Spinal cord (tissue), 9 donors: ENCODE measurements at regions not wholly inside any gene's neighbourhood (a gene's known extent, or its start where the extent isn't known, plus 50 kb on each side); places are given as distances from the start of the nearest gene placed in this dataset.
"Not testable (repeated sequence)": the region's sequence is repeated elsewhere in the genome, so short reads cannot be mapped to it uniquely, and the experiment has no call there.

Experiments
- DNase-seq, 6 donors: peaks; one replicate each; pipeline versions ENCODE4 v3.0.0 to v3.0.0-alpha.2; 2013 to 2015; ENCODE audit warnings: low spot score in 6 of 6, low read depth in 4 of 6
- H3K27ac ChIP-seq: one replicate; pipeline ENCODE4 v1.5.1; 2013; ENCODE audit warnings: low read depth, low read length, control low read depth
- H3K27me3 ChIP-seq: one replicate; pipeline ENCODE4 v1.6.1; 2013; ENCODE audit warnings: low read length; ENCODE audit not compliant: control insufficient read depth, insufficient read depth
- H3K36me3 ChIP-seq: one replicate; pipeline ENCODE4 v1.6.1; 2013; ENCODE audit warnings: low read length; ENCODE audit not compliant: control insufficient read depth, insufficient read depth
- H3K4me1 ChIP-seq: one replicate; pipeline ENCODE4 v1.6.1; 2013; ENCODE audit warnings: low read length; ENCODE audit not compliant: control insufficient read depth, insufficient read depth
- H3K4me3 ChIP-seq: one replicate; pipeline ENCODE4 v1.5.1; 2013; ENCODE audit warnings: low read depth, low read length, control low read depth
- H3K9me3 ChIP-seq: one replicate; pipeline ENCODE4 v1.6.1; 2013; ENCODE audit warnings: low read length; ENCODE audit not compliant: control insufficient read depth, insufficient read depth
- WGBS: methylation state at CpG from one replicate; pipeline ENCODE4 v1.1.5; 2013; ENCODE audit warnings: missing lambda C conversion rate; ENCODE audit not compliant: insufficient coverage; 5-methylcytosine and 5-hydroxymethylcytosine counted together
- donor health status: healthy.

- H3K27me3 ChIP-seq: no peaks in the 10 kb centered on the region
- H3K27ac ChIP-seq: no peak overlapping the region
- DNase-seq: peak in 3 of 6 donors; percentile 7 to 81 (median 19)
- 60% methylated on average over 4 of the region's 8 CpGs for WGBS
- H3K36me3 ChIP-seq: no peaks in the 10 kb centered on the region
- no peaks in the 10 kb centered on the region for H3K9me3 ChIP-seq
- peaks cover 14% of the 10 kb centered on the region for H3K4me1 ChIP-seq
- H3K4me3 ChIP-seq: no peak overlapping the region
Observed at GRCh38 chr10:71014021-71014805, 125.8 kb upstream of the PCBD1 start.

GRCh38 chr10:71015674-71016073 lies 127.3 kb upstream of the PCBD1 start:
- Histone ChIP-seq H3K27me3 (no peaks in the 10 kb centered on the region), H3K4me1 (peaks cover 12% of the 10 kb centered on the region), H3K4me3 (no peak overlapping the region), H3K27ac (no peak overlapping the region), H3K9me3 (no peaks in the 10 kb centered on the region), H3K36me3 (no peaks in the 10 kb centered on the region)
- no peak for DNase-seq
- 79% methylated on average over 5 of the region's 7 CpGs for WGBS

- not testable (repeated sequence) for H3K4me1 ChIP-seq, H3K4me3 ChIP-seq, H3K9me3 ChIP-seq, H3K27ac ChIP-seq, DNase-seq, H3K36me3 ChIP-seq, H3K27me3 ChIP-seq
- WGBS: 100% methylated on average over 1 of the region's 1 CpG
Observed at GRCh38 chr10:71020061-71020460, 131.7 kb upstream of the PCBD1 start.

GRCh38 chr10:71021402-71021801 lies 133.0 kb upstream of the PCBD1 start:
- Histone ChIP-seq H3K9me3 (no peaks in the 10 kb centered on the region), H3K36me3 (no peaks in the 10 kb centered on the region), H3K4me3 (no peak overlapping the region), H3K4me1 (no peaks in the 10 kb centered on the region), H3K27ac (no peak overlapping the region), H3K27me3 (no peaks in the 10 kb centered on the region)
- 100% methylated on average over 3 of the region's 3 CpGs for WGBS
- DNase-seq: no peak

- H3K4me1 ChIP-seq: no peaks in the 10 kb centered on the region
- H3K9me3 ChIP-seq: no peaks in the 10 kb centered on the region
- no peaks in the 10 kb centered on the region for H3K27me3 ChIP-seq
- no peak overlapping the region for H3K27ac ChIP-seq
- H3K36me3 ChIP-seq: no peaks in the 10 kb centered on the region
- WGBS: 100% methylated on average over 2 of the region's 5 CpGs
- no peak for DNase-seq
- H3K4me3 ChIP-seq: no peak overlapping the region
Observed at GRCh38 chr10:71023704-71024283, 135.4 kb upstream of the PCBD1 start.

DNA sequence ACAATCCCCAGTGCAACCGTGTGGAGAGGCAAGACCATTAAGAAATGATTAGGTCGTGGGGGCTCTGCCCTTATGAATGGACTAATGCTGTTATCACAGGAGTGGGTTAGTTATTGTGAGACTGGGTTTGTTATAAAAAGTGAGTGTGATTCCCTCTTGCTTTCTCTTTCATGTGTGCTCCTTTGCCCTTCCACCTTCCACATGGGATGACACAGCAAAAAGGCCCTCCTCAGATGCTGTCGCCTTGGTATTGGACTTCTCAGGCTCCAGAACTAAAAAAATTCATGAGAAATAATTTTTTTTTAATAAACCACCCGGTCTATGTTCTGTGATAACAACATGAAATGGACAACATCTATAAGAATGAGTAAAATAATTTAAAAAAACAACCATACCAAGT lies 136.1 kb upstream of the PCBD1 start:
- Histone ChIP-seq H3K4me1 (no peaks in the 10 kb centered on the region), H3K4me3 (no peak overlapping the region)
- WGBS: 19% methylated on average over 2 of the region's 4 CpGs

GRCh38 chr10:71025535-71025934 lies 137.2 kb upstream of the PCBD1 start:
- no peaks in the 10 kb centered on the region for H3K36me3 ChIP-seq
- 51% methylated on average over 3 of the region's 4 CpGs for WGBS
- no peaks in the 10 kb centered on the region for H3K4me1 ChIP-seq
- no peak overlapping the region for H3K27ac ChIP-seq
- no peaks in the 10 kb centered on the region for H3K27me3 ChIP-seq
- no peaks in the 10 kb centered on the region for H3K9me3 ChIP-seq
- no peak overlapping the region for H3K4me3 ChIP-seq
- DNase-seq: no peak

More for the DNA sequence above, 136.1 kb upstream of the PCBD1 start:
- H3K27me3 ChIP-seq: no peaks in the 10 kb centered on the region
- no peaks in the 10 kb centered on the region for H3K9me3 ChIP-seq
- DNase-seq: no peak
- no peak overlapping the region for H3K27ac ChIP-seq
- H3K36me3 ChIP-seq: no peaks in the 10 kb centered on the region

GRCh38 chr10:71028066-71028465 lies 139.7 kb upstream of the PCBD1 start:
- Histone ChIP-seq H3K4me1 (no peaks in the 10 kb centered on the region), H3K27me3 (no peaks in the 10 kb centered on the region), H3K36me3 (no peaks in the 10 kb centered on the region), H3K4me3 (no peak overlapping the region), H3K27ac (no peak overlapping the region), H3K9me3 (no peaks in the 10 kb centered on the region)
- 85% methylated on average over 8 of the region's 9 CpGs for WGBS
- no peak for DNase-seq

DNA sequence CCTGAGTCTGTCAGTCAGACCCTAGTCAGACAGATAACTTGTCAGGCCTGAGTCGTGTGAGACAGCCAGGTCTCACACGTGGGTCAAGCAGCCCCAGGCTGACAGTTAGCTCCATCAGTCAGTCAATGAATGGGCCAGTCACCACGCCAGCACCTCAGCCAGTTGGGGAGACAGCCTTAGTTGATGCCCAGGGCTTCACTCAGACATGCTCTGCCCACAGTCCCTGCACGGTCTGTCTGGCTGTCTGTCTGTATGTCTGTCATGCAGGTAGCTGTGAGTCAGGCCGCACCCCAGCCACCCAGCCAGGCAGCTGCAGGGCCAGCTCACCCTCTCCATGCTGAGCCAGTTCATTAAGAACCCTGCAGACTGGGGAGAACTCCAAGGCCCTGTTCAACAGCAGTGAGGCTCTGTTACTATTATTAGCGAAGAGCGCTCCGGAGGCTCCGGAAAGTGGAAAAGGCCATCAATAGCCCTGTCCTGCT lies 141.1 kb upstream of the PCBD1 start:
- H3K36me3 ChIP-seq: no peaks in the 10 kb centered on the region
- no peak for DNase-seq
- H3K27me3 ChIP-seq: no peaks in the 10 kb centered on the region
- H3K27ac ChIP-seq: no peak overlapping the region
- H3K4me3 ChIP-seq: no peak overlapping the region
- 62% methylated on average over 9 of the region's 9 CpGs for WGBS
- H3K4me1 ChIP-seq: no peaks in the 10 kb centered on the region
- H3K9me3 ChIP-seq: no peaks in the 10 kb centered on the region

- no peaks in the 10 kb centered on the region for H3K9me3 ChIP-seq
- H3K27ac ChIP-seq: no peak overlapping the region
- H3K4me1 ChIP-seq: no peaks in the 10 kb centered on the region
- H3K36me3 ChIP-seq: no peaks in the 10 kb centered on the region
- DNase-seq: no peak
- WGBS: 73% methylated on average over 6 of the region's 10 CpGs
- H3K4me3 ChIP-seq: no peak overlapping the region
- H3K27me3 ChIP-seq: no peaks in the 10 kb centered on the region
Observed at GRCh38 chr10:71029907-71030306, 141.5 kb upstream of the PCBD1 start.
